Mesendoderm (in vitro differentiated cells): ENCODE measurements at regions not wholly inside any gene's neighbourhood (a gene's known extent, or its start where the extent isn't known, plus 50 kb on each side); places are given as distances from the start of the nearest gene placed in this dataset.
"Not testable (repeated sequence)": the region's sequence is repeated elsewhere in the genome, so short reads cannot be mapped to it uniquely, and the experiment has no call there.

ENCODE experiments used
- DNase-seq: peaks from one replicate; pipeline ENCODE4 v3.0.0; 2013
- H2AK5ac ChIP-seq: 2 replicates; pipeline ENCODE4 v1.6.1; 2013; ENCODE audit warnings: low read length, inconsistent platforms
- H2BK120ac ChIP-seq: 2 replicates; pipeline ENCODE4 v1.6.1; 2013; ENCODE audit warnings: low read depth, mild to moderate bottlenecking, low read length, moderate library complexity, mixed read lengths
- H2BK15ac ChIP-seq: replicated peaks from 2 replicates; pipeline ENCODE4 v1.6.1; 2013; ENCODE audit warnings: low read depth, mild to moderate bottlenecking, moderate library complexity
- H2BK5ac ChIP-seq: 2 replicates; pipeline ENCODE4 v1.6.1; 2013; ENCODE audit warnings: low read length, inconsistent platforms
- H3K18ac ChIP-seq: 2 replicates; pipeline ENCODE4 v1.6.1; 2013; ENCODE audit warnings: mild to moderate bottlenecking, low read length, mixed read lengths
- H3K23ac ChIP-seq: one replicate; pipeline ENCODE4 v1.6.1; 2013; ENCODE audit warnings: low read length
- H3K27ac ChIP-seq: 2 replicates; pipeline ENCODE4 v1.5.1; 2013; ENCODE audit warnings: low read depth, mild to moderate bottlenecking, inconsistent platforms, low read length, moderate library complexity
- H3K27me3 ChIP-seq: 2 replicates; pipeline ENCODE4 v1.6.1; 2013; ENCODE audit warnings: low read length, control low read depth, mild to moderate bottlenecking, inconsistent platforms; ENCODE audit not compliant: insufficient read depth, poor library complexity
- H3K36me3 ChIP-seq: 2 replicates; pipeline ENCODE4 v1.6.1; 2013; ENCODE audit warnings: low read length, inconsistent platforms; ENCODE audit not compliant: control insufficient read depth, insufficient read depth
- H3K4ac ChIP-seq: one replicate; pipeline ENCODE4 v1.6.1; 2013; ENCODE audit warnings: low read depth, mild to moderate bottlenecking, low read length, moderate library complexity
- H3K4me1 ChIP-seq: 2 replicates; pipeline ENCODE4 v1.6.1; 2013; ENCODE audit warnings: low read depth, low read length, inconsistent platforms; ENCODE audit not compliant: control insufficient read depth
- H3K4me2 ChIP-seq: 2 replicates; pipeline ENCODE4 v1.6.1; 2013; ENCODE audit warnings: low read length
- H3K4me3 ChIP-seq: 2 replicates; pipeline ENCODE4 v1.5.1; 2013; ENCODE audit warnings: mild to moderate bottlenecking, low read length
- H3K56ac ChIP-seq: one replicate; pipeline ENCODE4 v1.6.1; 2013; ENCODE audit warnings: low read length
- H3K79me1 ChIP-seq: 2 replicates; pipeline ENCODE4 v1.6.1; 2013; ENCODE audit warnings: low read length, inconsistent platforms
- H3K79me2 ChIP-seq: 2 replicates; pipeline ENCODE4 v1.6.1; 2013; ENCODE audit warnings: mild to moderate bottlenecking, low read length; ENCODE audit not compliant: control insufficient read depth, insufficient read depth
- H3K9ac ChIP-seq: 2 replicates; pipeline ENCODE4 v1.6.1; 2013; ENCODE audit warnings: low read length, inconsistent platforms
- H4K5ac ChIP-seq: one replicate; pipeline ENCODE4 v1.6.1; 2013; ENCODE audit warnings: low read length
- H4K8ac ChIP-seq: one replicate; pipeline ENCODE4 v1.6.1; 2013; ENCODE audit warnings: low read depth, mild to moderate bottlenecking, control low read depth, low read length, moderate library complexity
- WGBS: extraction: QIAGEN DNeasy Blood & Tissue Kit; methylation state at CpG from one replicate; pipeline ENCODE4 v1.1.7; 2013; ENCODE audit warnings: low lambda C conversion rate, missing lambda C conversion rate; ENCODE audit not compliant: insufficient coverage; ENCODE audit errors: extremely low coverage; 5-methylcytosine and 5-hydroxymethylcytosine counted together

DNA sequence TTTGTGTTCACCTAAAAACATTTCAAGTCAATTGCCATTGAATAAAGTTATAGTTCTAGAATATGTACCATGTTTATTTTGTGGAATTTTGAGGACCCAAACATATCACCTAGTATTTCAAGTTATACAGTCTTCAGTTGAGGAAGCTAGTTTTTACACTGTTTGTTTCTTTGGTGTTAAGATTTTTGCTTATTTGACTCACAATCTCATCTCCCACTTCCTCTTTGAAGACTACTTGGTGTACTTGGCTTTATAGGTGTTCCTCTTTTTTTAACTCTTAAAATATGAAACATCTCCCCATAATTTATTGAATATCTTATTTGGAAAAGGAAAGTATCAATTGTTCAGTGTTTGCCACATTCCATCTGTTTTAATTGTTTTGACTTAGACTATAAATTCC, 675.4 kb downstream of the RAPGEF2 start:
- H3K27me3 ChIP-seq, result no peaks in the 10 kb centered on the region
- H3K56ac ChIP-seq, result no peak overlapping the region

DNA sequence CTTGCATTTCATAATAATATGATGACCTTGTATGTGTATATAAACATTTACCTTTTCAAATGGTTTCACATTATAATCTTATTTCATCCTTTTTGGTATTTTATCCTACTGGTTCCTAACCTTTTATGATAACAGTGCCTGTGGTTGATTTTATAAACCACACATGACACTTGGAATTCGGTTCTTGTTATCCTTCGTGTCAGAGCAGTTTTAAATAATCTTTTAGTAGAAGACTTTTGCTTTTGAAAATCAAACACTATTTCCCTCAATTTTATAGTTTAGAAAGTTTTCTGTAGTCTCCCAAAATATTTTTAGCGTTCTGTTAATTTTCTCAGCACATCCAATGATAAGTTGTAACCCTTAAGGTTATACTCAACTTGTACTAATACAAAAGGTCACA, 676.8 kb downstream of the RAPGEF2 start:
- no peak overlapping the region for H2BK5ac ChIP-seq
- no peaks in the 10 kb centered on the region for H3K79me2 ChIP-seq
- H3K4me1 ChIP-seq, result no peaks in the 10 kb centered on the region
- no peak overlapping the region for H2BK15ac ChIP-seq
- no peak overlapping the region for H3K18ac ChIP-seq
- WGBS, result no CpG with 5 or more reads among the region's 3 CpGs
- no peaks in the 10 kb centered on the region for H3K27me3 ChIP-seq
- H3K4me3 ChIP-seq, result no peak overlapping the region
- H2BK120ac ChIP-seq, result no peak overlapping the region
- no peaks in the 10 kb centered on the region for H3K79me1 ChIP-seq
- no peak overlapping the region for H3K4me2 ChIP-seq
- DNase-seq, result no peak
- no peaks in the 10 kb centered on the region for H3K36me3 ChIP-seq
- H4K8ac ChIP-seq, result no peak overlapping the region
- no peak overlapping the region for H3K9ac ChIP-seq
- no peak overlapping the region for H3K4ac ChIP-seq
- H3K56ac ChIP-seq, result no peak overlapping the region
- no peak overlapping the region for H3K27ac ChIP-seq
- H4K5ac ChIP-seq, result no peak overlapping the region
- H3K23ac ChIP-seq, result no peak overlapping the region
- no peak overlapping the region for H2AK5ac ChIP-seq

More for the DNA sequence above, 675.4 kb downstream of the RAPGEF2 start:
- DNase-seq, result no peak
- no peak overlapping the region for H3K23ac ChIP-seq
- H3K27ac ChIP-seq, result no peak overlapping the region
- H3K9ac ChIP-seq, result no peak overlapping the region
- H3K79me2 ChIP-seq, result no peaks in the 10 kb centered on the region
- no peak overlapping the region for H3K4me3 ChIP-seq
- no peak overlapping the region for H3K18ac ChIP-seq
- no peak overlapping the region for H2BK15ac ChIP-seq
- H3K4me2 ChIP-seq, result no peak overlapping the region
- no peak overlapping the region for H3K4ac ChIP-seq
- H4K8ac ChIP-seq, result no peak overlapping the region
- H2BK120ac ChIP-seq, result no peak overlapping the region
- no peaks in the 10 kb centered on the region for H3K79me1 ChIP-seq
- no peak overlapping the region for H2AK5ac ChIP-seq
- no peaks in the 10 kb centered on the region for H3K4me1 ChIP-seq
- H2BK5ac ChIP-seq, result no peak overlapping the region
- no peaks in the 10 kb centered on the region for H3K36me3 ChIP-seq
- no peak overlapping the region for H4K5ac ChIP-seq

GRCh38 chr4:159780196-159780922, 677.5 kb downstream of the RAPGEF2 start:
- no peak overlapping the region for H3K4ac ChIP-seq
- H3K79me2 ChIP-seq, result no peaks in the 10 kb centered on the region
- no peak overlapping the region for H4K5ac ChIP-seq
- no peak overlapping the region for H2BK120ac ChIP-seq
- no peak overlapping the region for H3K4me3 ChIP-seq
- no peak overlapping the region for H2AK5ac ChIP-seq
- DNase-seq, result no peak
- H3K9ac ChIP-seq, result no peak overlapping the region
- no peak overlapping the region for H3K18ac ChIP-seq
- H3K36me3 ChIP-seq, result no peaks in the 10 kb centered on the region
- no peaks in the 10 kb centered on the region for H3K27me3 ChIP-seq
- no peak overlapping the region for H3K4me2 ChIP-seq
- no peak overlapping the region for H2BK15ac ChIP-seq
- no peak overlapping the region for H3K56ac ChIP-seq
- no peaks in the 10 kb centered on the region for H3K79me1 ChIP-seq
- WGBS, result no CpG with 5 or more reads among the region's 2 CpGs
- H3K27ac ChIP-seq, result no peak overlapping the region
- H3K23ac ChIP-seq, result no peak overlapping the region
- H3K4me1 ChIP-seq, result no peaks in the 10 kb centered on the region
- no peak overlapping the region for H2BK5ac ChIP-seq
- H4K8ac ChIP-seq, result no peak overlapping the region

DNA sequence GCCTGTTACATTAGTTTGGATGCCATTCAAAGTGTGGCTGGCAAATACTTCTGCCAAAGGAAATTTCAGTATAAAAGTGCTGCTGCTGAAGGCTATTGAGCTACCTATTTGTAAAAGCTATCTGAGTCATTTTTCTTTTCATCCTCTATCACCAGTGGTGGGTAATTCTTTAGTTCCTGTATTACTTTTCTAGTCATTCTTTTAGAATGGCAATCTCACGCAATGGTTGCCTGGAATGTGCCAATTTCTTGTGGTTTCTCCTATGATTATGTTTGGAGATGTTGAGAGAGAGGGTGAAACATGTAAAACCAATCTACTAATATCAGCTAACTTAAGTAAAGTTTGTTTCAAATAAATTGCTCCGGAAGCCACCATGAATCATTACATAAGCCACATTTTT, 685.0 kb downstream of the RAPGEF2 start:
- H3K27me3 ChIP-seq, result no peaks in the 10 kb centered on the region
- no peak overlapping the region for H3K4ac ChIP-seq
- DNase-seq, result no peak
- H3K18ac ChIP-seq, result no peak overlapping the region
- no peak overlapping the region for H2BK120ac ChIP-seq
- no peak overlapping the region for H3K4me2 ChIP-seq
- H2BK15ac ChIP-seq, result no peak overlapping the region
- H2BK5ac ChIP-seq, result no peak overlapping the region
- no peak overlapping the region for H3K4me3 ChIP-seq
- no peaks in the 10 kb centered on the region for H3K79me2 ChIP-seq
- H3K23ac ChIP-seq, result no peak overlapping the region
- no peak overlapping the region for H4K8ac ChIP-seq
- no CpG with 5 or more reads among the region's 2 CpGs for WGBS
- no peaks in the 10 kb centered on the region for H3K4me1 ChIP-seq
- H3K27ac ChIP-seq, result no peak overlapping the region
- no peak overlapping the region for H2AK5ac ChIP-seq
- H3K36me3 ChIP-seq, result no peaks in the 10 kb centered on the region
- no peak overlapping the region for H3K9ac ChIP-seq
- no peaks in the 10 kb centered on the region for H3K79me1 ChIP-seq
- no peak overlapping the region for H3K56ac ChIP-seq
- H4K5ac ChIP-seq, result no peak overlapping the region

DNA sequence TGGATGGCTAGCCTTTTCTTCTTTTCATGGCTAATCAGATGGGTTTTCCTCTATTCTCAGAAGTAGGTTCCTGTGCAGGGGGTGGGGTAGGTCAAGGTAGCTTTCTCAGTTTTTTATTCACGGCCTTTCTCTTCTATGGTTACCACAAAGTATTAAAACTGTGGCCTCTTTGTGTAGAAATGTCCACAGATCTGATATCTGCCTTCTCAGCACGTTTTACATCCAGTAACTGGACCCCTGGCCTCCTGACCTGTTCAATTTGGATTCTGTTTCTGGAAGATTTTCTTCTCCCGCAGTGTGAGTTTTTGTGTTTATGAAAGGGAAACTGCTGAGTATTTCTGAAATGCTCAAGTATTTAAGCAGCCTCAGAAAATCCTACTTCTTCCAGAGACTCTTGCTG, 688.5 kb downstream of the RAPGEF2 start:
- H2BK5ac ChIP-seq, result no peak overlapping the region
- H3K4me1 ChIP-seq, result no peaks in the 10 kb centered on the region
- H2BK15ac ChIP-seq, result no peak overlapping the region
- no peak overlapping the region for H3K4ac ChIP-seq
- H3K27me3 ChIP-seq, result no peaks in the 10 kb centered on the region
- no peak overlapping the region for H3K4me3 ChIP-seq
- no peak overlapping the region for H3K4me2 ChIP-seq
- no peaks in the 10 kb centered on the region for H3K36me3 ChIP-seq
- H3K79me2 ChIP-seq, result no peaks in the 10 kb centered on the region
- no peak overlapping the region for H3K18ac ChIP-seq
- no peak overlapping the region for H2AK5ac ChIP-seq
- DNase-seq, result no peak
- H2BK120ac ChIP-seq, result no peak overlapping the region
- no peaks in the 10 kb centered on the region for H3K79me1 ChIP-seq
- no peak overlapping the region for H3K56ac ChIP-seq
- no CpG with 5 or more reads among the region's 3 CpGs for WGBS
- no peak overlapping the region for H3K27ac ChIP-seq
- no peak overlapping the region for H3K9ac ChIP-seq
- H4K5ac ChIP-seq, result no peak overlapping the region
- H3K23ac ChIP-seq, result no peak overlapping the region
- H4K8ac ChIP-seq, result no peak overlapping the region

DNA sequence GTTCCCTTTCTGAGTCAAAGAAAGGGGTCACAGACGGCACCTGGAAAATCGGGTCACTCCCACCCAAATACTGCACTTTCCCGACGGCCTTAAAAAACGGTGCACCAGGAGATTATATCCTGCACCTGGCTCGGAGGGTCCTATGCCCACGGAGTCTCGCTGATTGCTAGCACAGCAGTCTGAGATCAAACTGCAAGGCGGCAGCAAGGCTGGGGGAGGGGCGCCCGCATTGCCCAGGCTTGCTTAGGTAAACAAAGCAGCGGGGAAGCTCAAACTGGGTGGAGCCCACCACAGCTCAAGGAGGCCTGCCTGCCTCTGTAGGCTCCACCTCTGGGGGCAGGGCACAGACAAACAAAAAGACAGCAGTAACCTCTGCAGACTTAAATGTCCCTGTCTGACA, 701.7 kb downstream of the RAPGEF2 start:
- H3K4me3 ChIP-seq, H2BK15ac ChIP-seq, H2BK5ac ChIP-seq, H3K27me3 ChIP-seq, H3K56ac ChIP-seq, H3K9ac ChIP-seq, H3K4ac ChIP-seq, H3K79me1 ChIP-seq, H3K4me2 ChIP-seq, H2BK120ac ChIP-seq, H3K23ac ChIP-seq, H4K8ac ChIP-seq, H3K27ac ChIP-seq, H3K18ac ChIP-seq, H3K36me3 ChIP-seq, H2AK5ac ChIP-seq, H3K79me2 ChIP-seq, DNase-seq, H4K5ac ChIP-seq, H3K4me1 ChIP-seq: not testable (repeated sequence)
- no CpG with 5 or more reads among the region's 12 CpGs for WGBS
